ENCODE measurements at regions not wholly inside any gene's neighbourhood (a gene's known extent, or its start where the extent isn't known, plus 50 kb on each side); places are given as distances from the start of the nearest gene placed in this dataset.
"Not testable (repeated sequence)": the region's sequence is repeated elsewhere in the genome, so short reads cannot be mapped to it uniquely, and the experiment has no call there.

DNA sequence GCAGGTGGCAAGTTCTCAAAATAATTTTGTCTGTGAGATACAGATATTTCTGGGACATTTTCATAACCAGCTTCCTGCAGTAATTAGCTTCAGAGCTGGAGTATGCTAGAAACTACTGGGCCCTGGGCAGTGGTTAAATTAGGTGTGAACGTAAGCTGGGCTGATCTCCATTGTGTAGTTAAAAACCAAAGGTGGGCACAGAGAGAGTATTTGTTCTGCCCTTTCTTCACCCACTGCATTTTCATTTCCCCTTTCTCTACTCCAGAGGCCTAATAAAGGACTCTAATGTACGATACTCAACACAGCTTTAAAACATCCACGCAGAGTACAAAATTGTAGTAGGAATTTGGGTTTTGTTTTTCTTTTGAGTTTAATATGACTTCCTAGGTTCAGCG lies 252.7 kb downstream of the SPRY1 start:
- peaks cover 31% of the 10 kb centered on the region for H3K4me1 ChIP-seq (ENCODE audit: control insufficient read depth, insufficient read depth, low read length)
- H3K4me3 ChIP-seq (ENCODE audit: low read length): no peak overlapping the region
- H3K36me3 ChIP-seq (ENCODE audit: control insufficient read depth, insufficient read depth, low read length): no peaks in the 10 kb centered on the region
- no peaks in the 10 kb centered on the region for H3K27me3 ChIP-seq (ENCODE audit: control insufficient read depth, insufficient read depth, low read length)
- no peaks in the 10 kb centered on the region for H3K9me3 ChIP-seq (ENCODE audit: control insufficient read depth, low read length)
- peak overlapping the region; percentile 46 for H3K9ac ChIP-seq (ENCODE audit: low read length)

DNA sequence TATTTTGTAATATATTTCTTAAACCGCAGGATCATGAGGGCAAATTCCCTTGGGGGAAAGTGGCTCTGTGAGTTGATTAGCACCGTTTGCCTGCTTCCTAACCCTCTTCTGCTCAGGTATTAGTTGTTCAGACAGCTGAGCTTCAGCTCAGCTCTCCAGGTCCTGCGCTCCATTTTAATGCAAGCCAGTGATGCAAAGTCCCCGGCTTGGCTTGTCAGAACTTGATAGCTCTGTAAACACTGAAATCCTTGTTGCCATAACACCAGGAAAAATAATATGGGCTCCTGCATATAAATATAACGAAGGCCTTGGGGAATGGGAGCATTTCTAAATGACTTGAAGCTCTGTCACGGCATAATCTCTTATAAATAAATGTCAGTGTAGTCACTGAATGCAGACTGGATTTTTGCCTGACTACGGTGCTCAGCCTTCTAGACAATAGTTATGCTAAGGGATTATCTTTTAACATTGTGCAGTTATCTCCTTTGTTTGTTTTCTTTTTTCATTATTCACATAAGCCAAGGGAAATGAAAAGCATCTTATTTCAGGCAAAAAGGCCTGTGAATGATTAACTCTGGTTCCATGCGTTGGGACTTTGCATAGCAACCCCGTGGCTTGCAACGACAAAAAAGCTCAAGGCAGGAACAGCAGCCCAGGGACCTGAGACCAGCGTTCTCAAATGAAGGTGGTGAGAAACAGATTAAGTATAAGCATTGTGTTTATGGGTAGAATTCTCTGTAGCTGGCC lies 253.2 kb downstream of the SPRY1 start:
- Histone ChIP-seq H3K36me3 (ENCODE audit: control insufficient read depth, insufficient read depth, low read length) (no peaks in the 10 kb centered on the region), H3K4me3 (ENCODE audit: low read length) (no peak overlapping the region)

DNA sequence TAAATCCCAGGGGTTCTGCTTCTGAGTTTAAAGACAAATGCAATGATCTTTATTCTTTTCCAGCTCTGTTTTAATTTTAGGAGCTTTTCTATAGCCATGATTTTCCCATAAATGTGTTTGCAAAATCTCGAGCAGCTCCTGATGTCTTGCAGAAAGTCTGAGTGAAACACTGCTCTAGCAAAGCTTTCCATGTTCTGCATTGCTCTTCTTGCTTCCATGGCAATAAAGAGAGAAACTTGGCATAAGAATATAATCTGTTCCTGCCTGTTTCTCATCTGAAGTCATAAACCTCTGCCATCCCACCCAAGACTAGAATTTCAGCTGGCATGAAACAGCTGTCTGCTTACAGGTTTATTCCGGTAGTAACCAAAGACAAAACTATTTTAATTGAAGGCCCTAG lies 254.5 kb downstream of the SPRY1 start:
- no peak overlapping the region for H3K4me3 ChIP-seq (ENCODE audit: low read length)
- H3K4me1 ChIP-seq (ENCODE audit: control insufficient read depth, insufficient read depth, low read length): peaks cover 31% of the 10 kb centered on the region
- H3K36me3 ChIP-seq (ENCODE audit: control insufficient read depth, insufficient read depth, low read length): no peaks in the 10 kb centered on the region
- H3K27me3 ChIP-seq (ENCODE audit: control insufficient read depth, insufficient read depth, low read length): no peaks in the 10 kb centered on the region
- H3K9ac ChIP-seq (ENCODE audit: low read length): no peak overlapping the region
- H3K9me3 ChIP-seq (ENCODE audit: control insufficient read depth, low read length): no peaks in the 10 kb centered on the region

More for the DNA sequence above, 253.2 kb downstream of the SPRY1 start:
- Histone ChIP-seq H3K4me1 (ENCODE audit: control insufficient read depth, insufficient read depth, low read length) (peaks cover 31% of the 10 kb centered on the region), H3K9me3 (ENCODE audit: control insufficient read depth, low read length) (no peaks in the 10 kb centered on the region), H3K9ac (ENCODE audit: low read length) (peak overlapping the region; percentile 52), H3K27me3 (ENCODE audit: control insufficient read depth, insufficient read depth, low read length) (no peaks in the 10 kb centered on the region)

DNA sequence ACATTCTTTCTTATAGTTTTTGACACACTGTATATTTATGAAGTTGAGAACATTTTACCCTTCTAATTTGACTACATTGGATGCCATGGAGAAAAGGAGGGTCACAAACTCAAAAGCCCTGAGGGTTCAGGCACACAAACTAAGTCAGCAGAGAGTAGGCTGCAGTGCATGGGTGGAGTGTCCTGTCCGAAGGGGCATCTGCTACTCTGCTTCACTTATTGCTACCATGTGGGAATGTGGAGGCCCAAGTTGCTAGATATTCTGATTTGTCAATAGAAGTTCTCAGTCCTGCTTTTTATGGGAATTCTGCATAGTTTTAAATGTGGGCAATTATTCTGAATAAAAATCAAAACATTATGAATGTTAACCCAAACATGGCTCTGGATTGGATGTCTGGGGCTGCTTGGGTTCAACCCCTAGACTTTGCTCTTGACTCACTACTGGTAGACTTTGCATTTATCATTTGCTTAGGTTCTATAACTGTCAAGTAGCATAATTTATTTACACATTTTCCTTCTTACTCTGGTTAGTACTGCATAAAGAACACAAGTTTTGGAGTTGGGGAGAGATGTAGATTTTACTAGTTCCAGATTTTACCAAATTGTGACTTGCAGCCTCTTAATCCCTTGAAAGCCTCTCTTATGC lies 255.1 kb downstream of the SPRY1 start:
- H3K36me3 ChIP-seq (ENCODE audit: control insufficient read depth, insufficient read depth, low read length): no peaks in the 10 kb centered on the region
- peaks cover 31% of the 10 kb centered on the region for H3K4me1 ChIP-seq (ENCODE audit: control insufficient read depth, insufficient read depth, low read length)
- no peaks in the 10 kb centered on the region for H3K9me3 ChIP-seq (ENCODE audit: control insufficient read depth, low read length)
- no peak overlapping the region for H3K4me3 ChIP-seq (ENCODE audit: low read length)
- H3K9ac ChIP-seq (ENCODE audit: low read length): no peak overlapping the region
- no peaks in the 10 kb centered on the region for H3K27me3 ChIP-seq (ENCODE audit: control insufficient read depth, insufficient read depth, low read length)

- Histone ChIP-seq H3K9me3 (ENCODE audit: control insufficient read depth, low read length) (no peaks in the 10 kb centered on the region), H3K4me3 (ENCODE audit: low read length) (no peak overlapping the region), H3K36me3 (ENCODE audit: control insufficient read depth, insufficient read depth, low read length) (no peaks in the 10 kb centered on the region), H3K4me1 (ENCODE audit: control insufficient read depth, insufficient read depth, low read length) (peaks cover 31% of the 10 kb centered on the region), H3K27me3 (ENCODE audit: control insufficient read depth, insufficient read depth, low read length) (no peaks in the 10 kb centered on the region), H3K9ac (ENCODE audit: low read length) (no peak overlapping the region)
Observed at GRCh38 chr4:123652476-123652875, 255.9 kb downstream of the SPRY1 start.

DNA sequence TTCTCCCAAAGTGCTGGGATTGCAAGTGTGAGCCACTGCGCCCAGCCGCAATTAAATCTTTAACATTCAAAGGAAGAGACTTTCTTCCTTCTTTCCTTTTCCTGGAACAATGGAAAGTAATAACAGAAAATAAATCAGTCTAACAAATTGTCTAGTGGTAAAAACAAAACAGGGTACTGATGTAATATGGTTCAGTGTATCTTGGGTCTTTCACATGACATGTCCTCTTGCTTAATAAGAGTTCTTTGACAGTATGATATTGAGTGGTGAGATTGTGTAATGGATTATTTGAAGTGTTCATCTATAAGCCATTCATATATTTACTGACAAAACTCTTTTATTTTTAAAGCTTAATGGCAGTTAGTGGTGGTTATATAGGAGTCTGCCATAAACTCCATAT lies 256.6 kb downstream of the SPRY1 start:
- Histone ChIP-seq H3K36me3 (ENCODE audit: control insufficient read depth, insufficient read depth, low read length) (no peaks in the 10 kb centered on the region), H3K9me3 (ENCODE audit: control insufficient read depth, low read length) (no peaks in the 10 kb centered on the region), H3K4me3 (ENCODE audit: low read length) (no peak overlapping the region), H3K4me1 (ENCODE audit: control insufficient read depth, insufficient read depth, low read length) (peaks cover 31% of the 10 kb centered on the region), H3K9ac (ENCODE audit: low read length) (no peak overlapping the region), H3K27me3 (ENCODE audit: control insufficient read depth, insufficient read depth, low read length) (no peaks in the 10 kb centered on the region)

DNA sequence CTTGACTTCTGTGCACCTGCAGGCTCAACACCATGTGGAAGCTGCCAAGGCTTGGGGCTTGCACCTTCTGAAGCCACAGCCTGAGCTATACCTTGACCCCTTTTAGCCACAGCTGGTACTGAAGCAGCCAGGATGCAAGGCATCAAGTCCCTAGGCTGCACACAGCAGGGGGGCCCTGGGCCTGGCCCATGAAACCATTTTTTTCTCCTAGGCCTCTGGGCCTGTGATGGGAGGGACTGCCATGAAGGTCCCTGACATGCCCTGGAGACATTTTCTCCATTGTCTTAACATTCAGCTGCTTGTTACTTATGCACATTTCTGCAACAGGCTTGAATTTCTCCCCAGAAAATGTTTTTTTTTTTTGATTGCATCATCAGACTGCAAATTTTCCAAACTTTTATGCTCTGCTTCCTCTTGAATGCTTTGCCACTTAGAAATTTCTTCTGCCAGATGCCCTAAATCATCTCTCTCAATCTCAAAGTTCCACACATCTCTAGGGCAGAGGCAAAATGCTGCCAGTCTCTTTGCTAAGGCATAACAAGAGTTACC lies 260.2 kb downstream of the SPRY1 start:
- H3K9me3 ChIP-seq (ENCODE audit: control insufficient read depth, low read length); H3K27me3 ChIP-seq (ENCODE audit: control insufficient read depth, insufficient read depth, low read length); H3K4me1 ChIP-seq (ENCODE audit: control insufficient read depth, insufficient read depth, low read length); H3K9ac ChIP-seq (ENCODE audit: low read length); H3K4me3 ChIP-seq (ENCODE audit: low read length); H3K36me3 ChIP-seq (ENCODE audit: control insufficient read depth, insufficient read depth, low read length): not testable (repeated sequence)

GRCh38 chr4:123657606-123658005 lies 261.0 kb downstream of the SPRY1 start:
- not testable (repeated sequence) for H3K4me3 ChIP-seq (ENCODE audit: low read length); H3K9ac ChIP-seq (ENCODE audit: low read length); H3K36me3 ChIP-seq (ENCODE audit: control insufficient read depth, insufficient read depth, low read length); H3K9me3 ChIP-seq (ENCODE audit: control insufficient read depth, low read length); H3K27me3 ChIP-seq (ENCODE audit: control insufficient read depth, insufficient read depth, low read length); H3K4me1 ChIP-seq (ENCODE audit: control insufficient read depth, insufficient read depth, low read length)

GRCh38 chr4:123659262-123659661 lies 262.7 kb downstream of the SPRY1 start:
- Histone ChIP-seq H3K4me1 (ENCODE audit: control insufficient read depth, insufficient read depth, low read length) (no peaks in the 10 kb centered on the region), H3K4me3 (ENCODE audit: low read length) (no peak overlapping the region), H3K9me3 (ENCODE audit: control insufficient read depth, low read length) (no peaks in the 10 kb centered on the region), H3K36me3 (ENCODE audit: control insufficient read depth, insufficient read depth, low read length) (no peaks in the 10 kb centered on the region), H3K27me3 (ENCODE audit: control insufficient read depth, insufficient read depth, low read length) (no peaks in the 10 kb centered on the region), H3K9ac (ENCODE audit: low read length) (no peak overlapping the region)

GRCh38 chr4:123659730-123660129 lies 263.1 kb downstream of the SPRY1 start:
- Histone ChIP-seq H3K27me3 (ENCODE audit: control insufficient read depth, insufficient read depth, low read length) (no peaks in the 10 kb centered on the region), H3K4me1 (ENCODE audit: control insufficient read depth, insufficient read depth, low read length) (no peaks in the 10 kb centered on the region), H3K4me3 (ENCODE audit: low read length) (no peak overlapping the region), H3K9ac (ENCODE audit: low read length) (no peak overlapping the region), H3K9me3 (ENCODE audit: control insufficient read depth, low read length) (no peaks in the 10 kb centered on the region), H3K36me3 (ENCODE audit: control insufficient read depth, insufficient read depth, low read length) (no peaks in the 10 kb centered on the region)

DNA sequence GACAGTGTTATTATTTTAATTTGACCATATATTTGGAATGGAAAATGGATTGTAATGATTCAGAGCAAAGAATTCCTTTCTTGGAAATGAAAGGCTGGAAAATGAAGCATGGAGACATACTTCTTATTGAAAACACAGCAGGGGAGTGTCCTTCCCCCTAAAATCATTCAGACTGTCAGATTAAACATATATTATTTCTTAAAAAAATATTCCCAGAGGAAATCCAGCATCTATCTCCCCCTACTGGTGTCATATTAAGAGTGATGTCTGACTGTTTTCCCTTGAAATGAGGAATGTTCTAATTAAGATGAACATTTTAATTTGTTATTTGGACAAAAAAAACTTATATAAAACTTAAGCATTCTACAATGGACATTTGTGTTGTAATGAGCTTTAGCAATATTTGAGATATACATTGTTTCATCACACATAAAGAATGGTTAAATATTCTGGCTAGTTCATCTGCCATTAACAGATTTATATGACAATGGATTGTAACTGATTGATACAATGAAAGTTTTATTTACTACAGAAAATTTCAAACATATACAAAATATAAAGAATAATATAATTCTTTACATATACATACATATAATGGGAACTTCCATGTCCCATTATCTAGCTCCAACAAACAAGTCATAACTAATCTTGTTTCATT lies 264.6 kb downstream of the SPRY1 start:
- Histone ChIP-seq H3K27me3 (ENCODE audit: control insufficient read depth, insufficient read depth, low read length) (no peaks in the 10 kb centered on the region), H3K9me3 (ENCODE audit: control insufficient read depth, low read length) (no peaks in the 10 kb centered on the region), H3K4me3 (ENCODE audit: low read length) (no peak overlapping the region), H3K36me3 (ENCODE audit: control insufficient read depth, insufficient read depth, low read length) (no peaks in the 10 kb centered on the region), H3K4me1 (ENCODE audit: control insufficient read depth, insufficient read depth, low read length) (no peaks in the 10 kb centered on the region), H3K9ac (ENCODE audit: low read length) (no peak overlapping the region)

- Histone ChIP-seq H3K36me3 (ENCODE audit: control insufficient read depth, insufficient read depth, low read length) (no peaks in the 10 kb centered on the region), H3K4me3 (ENCODE audit: low read length) (no peak overlapping the region), H3K4me1 (ENCODE audit: control insufficient read depth, insufficient read depth, low read length) (no peaks in the 10 kb centered on the region), H3K27me3 (ENCODE audit: control insufficient read depth, insufficient read depth, low read length) (no peaks in the 10 kb centered on the region), H3K9ac (ENCODE audit: low read length) (no peak overlapping the region), H3K9me3 (ENCODE audit: control insufficient read depth, low read length) (no peaks in the 10 kb centered on the region)
Observed at GRCh38 chr4:123662827-123663226, 266.2 kb downstream of the SPRY1 start.
